GM21723 (cell line): ENCODE measurements at regions not wholly inside any gene's neighbourhood (a gene's known extent, or its start where the extent isn't known, plus 50 kb on each side); places are given as distances from the start of the nearest gene placed in this dataset.
"Not testable (repeated sequence)": the region's sequence is repeated elsewhere in the genome, so short reads cannot be mapped to it uniquely, and the experiment has no call there.

Experiments used
- ATAC-seq: cut with Tn5 transposase; IDR thresholded peaks from one replicate; pipeline ENCODE4 v1.9.1; 2021; ENCODE audit warnings: mild to moderate bottlenecking, moderate library complexity; ENCODE audit not compliant: unreplicated experiment

- no peak for ATAC-seq
Observed at GRCh38 chr4:75289914-75290582, 224.2 kb downstream of the RCHY1 start.

GRCh38 chr4:75287738-75288517 is 226.3 kb downstream of the RCHY1 start:
- no peak for ATAC-seq

- no peak for ATAC-seq
Observed at GRCh38 chr4:75285837-75286236, 228.4 kb downstream of the RCHY1 start.

GRCh38 chr4:75284831-75285230 is 229.4 kb downstream of the RCHY1 start:
- no peak for ATAC-seq

GRCh38 chr4:75280461-75280860 is 233.7 kb downstream of the RCHY1 start:
- ATAC-seq = not testable (repeated sequence)

- no peak for ATAC-seq
Observed at GRCh38 chr4:75259306-75259705, 254.9 kb downstream of the RCHY1 start.

- ATAC-seq = no peak
Observed at GRCh38 chr4:75255261-75255660, 258.9 kb downstream of the RCHY1 start.

GRCh38 chr4:75254745-75255144 is 259.5 kb downstream of the RCHY1 start:
- ATAC-seq = no peak

- not testable (repeated sequence) for ATAC-seq
Observed at GRCh38 chr4:75253094-75253493, 261.1 kb downstream of the RCHY1 start.

- no peak for ATAC-seq
Observed at GRCh38 chr4:75251547-75251946, 262.7 kb downstream of the RCHY1 start.

GRCh38 chr4:75249739-75250138 is 264.5 kb downstream of the RCHY1 start:
- ATAC-seq = no peak

GRCh38 chr4:75248770-75249407 is 265.3 kb downstream of the RCHY1 start:
- no peak for ATAC-seq

- ATAC-seq = no peak
Observed at GRCh38 chr4:75244325-75244724, 269.9 kb downstream of the RCHY1 start.

- no peak for ATAC-seq
Observed at GRCh38 chr4:75243570-75243969, 270.6 kb downstream of the RCHY1 start.

- ATAC-seq = peak; percentile 99
Observed at GRCh38 chr4:75235359-75235951, 278.7 kb downstream of the RCHY1 start.

GRCh38 chr4:75232546-75232945 is 281.7 kb downstream of the RCHY1 start:
- no peak for ATAC-seq

- ATAC-seq = peak; percentile 68
Observed at GRCh38 chr4:75229806-75230570, 284.2 kb downstream of the RCHY1 start.

GRCh38 chr4:75213480-75213879 is 280.6 kb downstream of the PARM1 start:
- no peak for ATAC-seq

- ATAC-seq = no peak
Observed at GRCh38 chr4:75211422-75211821, 278.5 kb downstream of the PARM1 start.

GRCh38 chr4:75207902-75208301 is 275.0 kb downstream of the PARM1 start:
- ATAC-seq = no peak

- ATAC-seq = no peak
Observed at GRCh38 chr4:75195111-75195510, 262.2 kb downstream of the PARM1 start.
